ENCODE measurements at regions not wholly inside any gene's neighbourhood (a gene's known extent, or its start where the extent isn't known, plus 50 kb on each side); places are given as distances from the start of the nearest gene placed in this dataset.

DNA sequence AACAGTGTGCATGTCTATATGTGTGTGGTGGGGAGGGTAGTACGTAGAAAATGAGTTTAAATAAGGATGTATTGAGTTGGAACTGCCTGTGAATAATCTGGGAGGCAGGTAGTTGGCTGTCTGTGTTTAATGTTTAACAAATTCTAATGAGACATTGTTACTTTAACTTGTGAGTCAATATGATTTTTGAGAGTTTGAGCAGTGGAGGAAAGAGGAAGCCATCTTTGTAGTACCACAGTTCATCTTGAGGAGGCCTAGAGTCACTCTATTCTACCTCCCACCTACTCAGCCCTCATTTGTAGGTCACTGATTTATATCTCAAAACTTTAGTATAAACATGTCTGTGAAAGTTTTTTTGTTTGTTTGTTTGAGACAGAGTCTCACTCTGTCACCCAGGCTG is 129.9 kb upstream of the ITGB1 start:
- ChIA-PET POLR2A (no interaction called here), CTCF (no interaction called here)
- DNase-seq (ENCODE audit: low read depth, low spot score) (no peak), ATAC-seq (no peak)
- no peak overlapping the region for H3K4me3 ChIP-seq (ENCODE audit: low read depth in 2 of 2, low read length in 2 of 2)
- H3K27me3 ChIP-seq (ENCODE audit: control insufficient read depth, insufficient read depth, low read length) = no peaks in the 10 kb centered on the region
- intact Hi-C loops (cut with micrococcal nuclease; ENCODE audit: unreplicated experiment) = no loop called here
- H3K27ac ChIP-seq (ENCODE audit: low read length) = peak overlapping the region; percentile 17; the same call in 1 of the 2 replicates
- in situ Hi-C loops (cut with HindIII; ENCODE audit: low pct_unique_long_range_greater_than_20kb, low sequenced_read_pairs) = no loop called here
- no peaks in the 10 kb centered on the region for H3K4me1 ChIP-seq (ENCODE audit: control insufficient read depth, insufficient read depth, low read length)
- no TSS peak for BruUV-seq (replicated peaks)
- H3K9me3 ChIP-seq (ENCODE audit: control insufficient read depth, insufficient read depth, low read depth, low read length) = no peaks in the 10 kb centered on the region
- TF ChIP-seq POLR2AphosphoS5 (IDR thresholded peaks at IDR 0.05; ENCODE audit: low read depth, low read length) (no peak), SIN3A (IDR thresholded peaks at IDR 0.05; ENCODE audit: borderline replicate concordance, insufficient read depth, low read depth, low read length) (no peak), TCF7L2 (IDR thresholded peaks at IDR 0.05; ENCODE audit: low read depth, low read length) (no peak)
- TF ChIP-seq, protein P1, sequence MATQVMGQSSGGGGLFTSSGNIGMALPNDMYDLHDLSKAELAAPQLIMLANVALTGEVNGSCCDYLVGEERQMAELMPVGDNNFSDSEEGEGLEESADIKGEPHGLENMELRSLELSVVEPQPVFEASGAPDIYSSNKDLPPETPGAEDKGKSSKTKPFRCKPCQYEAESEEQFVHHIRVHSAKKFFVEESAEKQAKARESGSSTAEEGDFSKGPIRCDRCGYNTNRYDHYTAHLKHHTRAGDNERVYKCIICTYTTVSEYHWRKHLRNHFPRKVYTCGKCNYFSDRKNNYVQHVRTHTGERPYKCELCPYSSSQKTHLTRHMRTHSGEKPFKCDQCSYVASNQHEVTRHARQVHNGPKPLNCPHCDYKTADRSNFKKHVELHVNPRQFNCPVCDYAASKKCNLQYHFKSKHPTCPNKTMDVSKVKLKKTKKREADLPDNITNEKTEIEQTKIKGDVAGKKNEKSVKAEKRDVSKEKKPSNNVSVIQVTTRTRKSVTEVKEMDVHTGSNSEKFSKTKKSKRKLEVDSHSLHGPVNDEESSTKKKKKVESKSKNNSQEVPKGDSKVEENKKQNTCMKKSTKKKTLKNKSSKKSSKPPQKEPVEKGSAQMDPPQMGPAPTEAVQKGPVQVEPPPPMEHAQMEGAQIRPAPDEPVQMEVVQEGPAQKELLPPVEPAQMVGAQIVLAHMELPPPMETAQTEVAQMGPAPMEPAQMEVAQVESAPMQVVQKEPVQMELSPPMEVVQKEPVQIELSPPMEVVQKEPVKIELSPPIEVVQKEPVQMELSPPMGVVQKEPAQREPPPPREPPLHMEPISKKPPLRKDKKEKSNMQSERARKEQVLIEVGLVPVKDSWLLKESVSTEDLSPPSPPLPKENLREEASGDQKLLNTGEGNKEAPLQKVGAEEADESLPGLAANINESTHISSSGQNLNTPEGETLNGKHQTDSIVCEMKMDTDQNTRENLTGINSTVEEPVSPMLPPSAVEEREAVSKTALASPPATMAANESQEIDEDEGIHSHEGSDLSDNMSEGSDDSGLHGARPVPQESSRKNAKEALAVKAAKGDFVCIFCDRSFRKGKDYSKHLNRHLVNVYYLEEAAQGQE (IDR thresholded peaks at IDR 0.05; ENCODE audit: insufficient read depth in 1 of 2, low read depth in 2 of 2, low read length in 1 of 2) = no peak
- TF ChIP-seq, protein P2, sequence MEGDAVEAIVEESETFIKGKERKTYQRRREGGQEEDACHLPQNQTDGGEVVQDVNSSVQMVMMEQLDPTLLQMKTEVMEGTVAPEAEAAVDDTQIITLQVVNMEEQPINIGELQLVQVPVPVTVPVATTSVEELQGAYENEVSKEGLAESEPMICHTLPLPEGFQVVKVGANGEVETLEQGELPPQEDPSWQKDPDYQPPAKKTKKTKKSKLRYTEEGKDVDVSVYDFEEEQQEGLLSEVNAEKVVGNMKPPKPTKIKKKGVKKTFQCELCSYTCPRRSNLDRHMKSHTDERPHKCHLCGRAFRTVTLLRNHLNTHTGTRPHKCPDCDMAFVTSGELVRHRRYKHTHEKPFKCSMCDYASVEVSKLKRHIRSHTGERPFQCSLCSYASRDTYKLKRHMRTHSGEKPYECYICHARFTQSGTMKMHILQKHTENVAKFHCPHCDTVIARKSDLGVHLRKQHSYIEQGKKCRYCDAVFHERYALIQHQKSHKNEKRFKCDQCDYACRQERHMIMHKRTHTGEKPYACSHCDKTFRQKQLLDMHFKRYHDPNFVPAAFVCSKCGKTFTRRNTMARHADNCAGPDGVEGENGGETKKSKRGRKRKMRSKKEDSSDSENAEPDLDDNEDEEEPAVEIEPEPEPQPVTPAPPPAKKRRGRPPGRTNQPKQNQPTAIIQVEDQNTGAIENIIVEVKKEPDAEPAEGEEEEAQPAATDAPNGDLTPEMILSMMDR (IDR thresholded peaks at IDR 0.05) = no peak
- H3K36me3 ChIP-seq (ENCODE audit: control insufficient read depth, insufficient read depth, low read length) = no peaks in the 10 kb centered on the region

DNA sequence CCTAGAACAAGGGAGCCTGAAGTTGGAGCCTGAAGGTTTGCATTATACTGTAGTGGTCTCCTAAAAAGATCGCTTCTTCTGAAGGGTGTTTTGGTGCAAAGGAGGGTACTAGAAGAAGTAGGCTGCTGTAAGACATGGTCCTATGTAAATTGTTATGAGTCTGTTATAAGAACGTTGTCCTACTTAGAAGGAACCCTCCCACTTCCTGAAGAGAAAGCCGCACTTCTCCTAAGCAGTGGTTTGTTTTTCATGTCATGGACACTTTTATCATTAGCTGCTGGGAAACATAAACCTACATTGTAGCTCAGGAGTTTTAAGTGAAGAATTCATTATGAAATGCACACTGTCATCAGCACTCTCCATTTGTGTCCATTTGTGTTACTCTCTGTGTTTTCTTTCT is 129.1 kb upstream of the ITGB1 start:
- in situ Hi-C loops (cut with HindIII; ENCODE audit: low pct_unique_long_range_greater_than_20kb, low sequenced_read_pairs) = no loop called here
- ATAC-seq = no peak
- ChIA-PET CTCF (no interaction called here), POLR2A (no interaction called here)
- H3K27me3 ChIP-seq (ENCODE audit: control insufficient read depth, insufficient read depth, low read length) = no peaks in the 10 kb centered on the region
- no peak for TF ChIP-seq TCF7L2 (IDR thresholded peaks at IDR 0.05; ENCODE audit: low read depth, low read length)
- no peak for TF ChIP-seq POLR2AphosphoS5 (IDR thresholded peaks at IDR 0.05; ENCODE audit: low read depth, low read length)
- TF ChIP-seq, protein P1 (IDR thresholded peaks at IDR 0.05; ENCODE audit: insufficient read depth in 1 of 2, low read depth in 2 of 2, low read length in 1 of 2) = no peak
- TF ChIP-seq SIN3A (IDR thresholded peaks at IDR 0.05; ENCODE audit: borderline replicate concordance, insufficient read depth, low read depth, low read length) = no peak
- TF ChIP-seq, protein P2 (IDR thresholded peaks at IDR 0.05) = no peak
- H3K4me3 ChIP-seq (ENCODE audit: low read depth in 2 of 2, low read length in 2 of 2) = no peak overlapping the region
- no TSS peak for BruUV-seq (replicated peaks)
- no peaks in the 10 kb centered on the region for H3K9me3 ChIP-seq (ENCODE audit: control insufficient read depth, insufficient read depth, low read depth, low read length)
- H3K27ac ChIP-seq (ENCODE audit: low read length) = no peak overlapping the region
- no peaks in the 10 kb centered on the region for H3K4me1 ChIP-seq (ENCODE audit: control insufficient read depth, insufficient read depth, low read length)
- intact Hi-C loops (cut with micrococcal nuclease; ENCODE audit: unreplicated experiment) = no loop called here
- no peaks in the 10 kb centered on the region for H3K36me3 ChIP-seq (ENCODE audit: control insufficient read depth, insufficient read depth, low read length)
- DNase-seq (ENCODE audit: low read depth, low spot score) = no peak
